H1 (cell line): ENCODE measurements at regions not wholly inside any gene's neighbourhood (a gene's known extent, or its start where the extent isn't known, plus 50 kb on each side); places are given as distances from the start of the nearest gene placed in this dataset.

Experiments used
- ATF3 ChIP-seq: IDR thresholded peaks from 2 replicates; pipeline ENCODE4 v1.6.1; 2011; ENCODE audit warnings: low read depth, mild to moderate bottlenecking, low read length; ENCODE audit not compliant: insufficient read depth
- CHD7 ChIP-seq: fragments of 300-600 bp; sonication (generic); IDR thresholded peaks from 2 replicates; pipeline ENCODE4 v1.7.1; 2012; ENCODE audit warnings: low read length, moderate library complexity, mild to moderate bottlenecking, inconsistent platforms; ENCODE audit not compliant: insufficient replicate concordance
- HDAC2 ChIP-seq, 2 experiments: fragments of 300-600 bp in 1 of 2; sonication (generic) in 1 of 2; IDR thresholded peaks; 2 replicates each; pipeline ENCODE4 v1.6.1; 2011 to 2012; ENCODE audit warnings: low read depth in 2 of 2, low read length in 2 of 2, mild to moderate bottlenecking in 2 of 2, moderate library complexity in 2 of 2, borderline replicate concordance in 1 of 2, inconsistent platforms in 1 of 2
- KDM5A ChIP-seq: fragments of 200-600 bp; IDR thresholded peaks from 2 replicates; pipeline ENCODE4 v1.7.1; 2012; ENCODE audit warnings: mild to moderate bottlenecking, low read length, inconsistent platforms, mixed read lengths
- MAFK ChIP-seq: IDR thresholded peaks from 2 replicates; pipeline ENCODE4 v1.6.1; 2012; ENCODE audit warnings: low read depth, mild to moderate bottlenecking, improper control_type of control experiment, low read length
- MAX ChIP-seq: IDR thresholded peaks from 2 replicates; pipeline ENCODE4 v1.6.1; 2012; ENCODE audit warnings: inconsistent platforms
- SP1 ChIP-seq: IDR thresholded peaks from 2 replicates; pipeline ENCODE4 v1.6.1; 2011; ENCODE audit warnings: low read depth, low read length
- TF ChIP-seq, protein P1 (sequence below): IDR thresholded peaks from 2 replicates; pipeline ENCODE4 v1.6.1; 2012; ENCODE audit warnings: low read length, inconsistent platforms

GRCh38 chr4:150012851-150013360 is 65.3 kb upstream of the DCLK2 start (continued):
- TF ChIP-seq, protein P1, sequence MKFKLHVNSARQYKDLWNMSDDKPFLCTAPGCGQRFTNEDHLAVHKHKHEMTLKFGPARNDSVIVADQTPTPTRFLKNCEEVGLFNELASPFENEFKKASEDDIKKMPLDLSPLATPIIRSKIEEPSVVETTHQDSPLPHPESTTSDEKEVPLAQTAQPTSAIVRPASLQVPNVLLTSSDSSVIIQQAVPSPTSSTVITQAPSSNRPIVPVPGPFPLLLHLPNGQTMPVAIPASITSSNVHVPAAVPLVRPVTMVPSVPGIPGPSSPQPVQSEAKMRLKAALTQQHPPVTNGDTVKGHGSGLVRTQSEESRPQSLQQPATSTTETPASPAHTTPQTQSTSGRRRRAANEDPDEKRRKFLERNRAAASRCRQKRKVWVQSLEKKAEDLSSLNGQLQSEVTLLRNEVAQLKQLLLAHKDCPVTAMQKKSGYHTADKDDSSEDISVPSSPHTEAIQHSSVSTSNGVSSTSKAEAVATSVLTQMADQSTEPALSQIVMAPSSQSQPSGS, result no peak
- TF ChIP-seq MAX, result no peak
- no peak for TF ChIP-seq CHD7
- TF ChIP-seq SP1, result no peak
- no peak for TF ChIP-seq ATF3
- no peak for TF ChIP-seq MAFK
- TF ChIP-seq KDM5A, result no peak
- TF ChIP-seq HDAC2 (IDR thresholded peaks at IDR 0.05; ENCODE audit: borderline replicate concordance in 1 of 2, low read depth in 2 of 2, low read length in 2 of 2), result no peak
